ENCODE measurements at regions not wholly inside any gene's neighbourhood (a gene's known extent, or its start where the extent isn't known, plus 50 kb on each side); places are given as distances from the start of the nearest gene placed in this dataset.

GRCh38 chr14:43479596-43480195 is 1027.4 kb downstream of the FSCB start:
- Histone ChIP-seq H2AK5ac (ENCODE audit: low read length) (no peak overlapping the region), H3K27me3 (ENCODE audit: insufficient read depth, low read length, poor library complexity) (no peaks in the 10 kb centered on the region), H3K4me1 (ENCODE audit: control insufficient read depth, low read depth, low read length) (no peaks in the 10 kb centered on the region), H3K4me2 (ENCODE audit: low read length) (no peak overlapping the region), H4K8ac (ENCODE audit: low read depth, low read length) (no peak overlapping the region), H2BK5ac (ENCODE audit: low read length) (no peak overlapping the region), H3K79me1 (ENCODE audit: low read length) (no peaks in the 10 kb centered on the region), H3K23ac (ENCODE audit: low read length) (no peak overlapping the region), H3K79me2 (ENCODE audit: control insufficient read depth, insufficient read depth, low read length) (no peaks in the 10 kb centered on the region), H3K18ac (ENCODE audit: low read length) (no peak overlapping the region), H2BK15ac (replicated peaks; ENCODE audit: low read depth) (no peak overlapping the region), H3K27ac (ENCODE audit: low read depth, low read length) (no peak overlapping the region), H3K4me3 (ENCODE audit: low read length) (no peak overlapping the region), H4K5ac (ENCODE audit: low read length) (no peak overlapping the region), H2BK120ac (ENCODE audit: low read depth, low read length) (no peak overlapping the region), H3K4ac (ENCODE audit: low read depth, low read length) (no peak overlapping the region), H3K56ac (ENCODE audit: low read length) (no peak overlapping the region), H3K9ac (ENCODE audit: low read length) (no peak overlapping the region), H3K36me3 (ENCODE audit: control insufficient read depth, insufficient read depth, low read length) (no peaks in the 10 kb centered on the region)
- no peak for DNase-seq
- WGBS (ENCODE audit: extremely low coverage, insufficient coverage, low lambda C conversion rate): no CpG with 5 or more reads among the region's 2 CpGs

GRCh38 chr14:43476822-43477221 is 1030.3 kb downstream of the FSCB start:
- no peak overlapping the region for H2BK15ac ChIP-seq (replicated peaks; ENCODE audit: low read depth)
- H3K23ac ChIP-seq (ENCODE audit: low read length): no peak overlapping the region
- no peaks in the 10 kb centered on the region for H3K4me1 ChIP-seq (ENCODE audit: control insufficient read depth, low read depth, low read length)
- H3K27ac ChIP-seq (ENCODE audit: low read depth, low read length): no peak overlapping the region
- no peaks in the 10 kb centered on the region for H3K79me2 ChIP-seq (ENCODE audit: control insufficient read depth, insufficient read depth, low read length)
- no peak overlapping the region for H3K4ac ChIP-seq (ENCODE audit: low read depth, low read length)
- H2BK120ac ChIP-seq (ENCODE audit: low read depth, low read length): no peak overlapping the region
- no peak overlapping the region for H3K18ac ChIP-seq (ENCODE audit: low read length)
- H3K36me3 ChIP-seq (ENCODE audit: control insufficient read depth, insufficient read depth, low read length): no peaks in the 10 kb centered on the region
- no peak overlapping the region for H3K9ac ChIP-seq (ENCODE audit: low read length)
- no peak overlapping the region for H3K4me2 ChIP-seq (ENCODE audit: low read length)
- H4K5ac ChIP-seq (ENCODE audit: low read length): no peak overlapping the region
- WGBS (ENCODE audit: extremely low coverage, insufficient coverage, low lambda C conversion rate): no CpG with 5 or more reads among the region's 2 CpGs
- H2BK5ac ChIP-seq (ENCODE audit: low read length): no peak overlapping the region
- no peak overlapping the region for H3K4me3 ChIP-seq (ENCODE audit: low read length)
- DNase-seq: no peak
- no peaks in the 10 kb centered on the region for H3K27me3 ChIP-seq (ENCODE audit: insufficient read depth, low read length, poor library complexity)
- H4K8ac ChIP-seq (ENCODE audit: low read depth, low read length): no peak overlapping the region
- no peak overlapping the region for H2AK5ac ChIP-seq (ENCODE audit: low read length)
- no peak overlapping the region for H3K56ac ChIP-seq (ENCODE audit: low read length)
- no peaks in the 10 kb centered on the region for H3K79me1 ChIP-seq (ENCODE audit: low read length)

- Histone ChIP-seq H4K5ac (ENCODE audit: low read length) (no peak overlapping the region), H3K23ac (ENCODE audit: low read length) (no peak overlapping the region), H4K8ac (ENCODE audit: low read depth, low read length) (no peak overlapping the region), H3K4me1 (ENCODE audit: control insufficient read depth, low read depth, low read length) (no peaks in the 10 kb centered on the region), H3K79me1 (ENCODE audit: low read length) (no peaks in the 10 kb centered on the region), H2BK15ac (replicated peaks; ENCODE audit: low read depth) (no peak overlapping the region), H3K27me3 (ENCODE audit: insufficient read depth, low read length, poor library complexity) (no peaks in the 10 kb centered on the region), H3K18ac (ENCODE audit: low read length) (no peak overlapping the region), H3K4me2 (ENCODE audit: low read length) (no peak overlapping the region), H3K9ac (ENCODE audit: low read length) (no peak overlapping the region), H2BK5ac (ENCODE audit: low read length) (no peak overlapping the region), H3K27ac (ENCODE audit: low read depth, low read length) (no peak overlapping the region), H2AK5ac (ENCODE audit: low read length) (no peak overlapping the region), H3K56ac (ENCODE audit: low read length) (no peak overlapping the region), H3K4ac (ENCODE audit: low read depth, low read length) (no peak overlapping the region), H3K79me2 (ENCODE audit: control insufficient read depth, insufficient read depth, low read length) (no peaks in the 10 kb centered on the region), H3K36me3 (ENCODE audit: control insufficient read depth, insufficient read depth, low read length) (no peaks in the 10 kb centered on the region), H2BK120ac (ENCODE audit: low read depth, low read length) (no peak overlapping the region), H3K4me3 (ENCODE audit: low read length) (no peak overlapping the region)
- no peak for DNase-seq
These were observed 1031.3 kb downstream of the FSCB start for GRCh38 chr14:43475757-43476156.

- Histone ChIP-seq H3K4me2 (ENCODE audit: low read length) (no peak overlapping the region), H2BK120ac (ENCODE audit: low read depth, low read length) (no peak overlapping the region), H3K36me3 (ENCODE audit: control insufficient read depth, insufficient read depth, low read length) (no peaks in the 10 kb centered on the region), H3K27ac (ENCODE audit: low read depth, low read length) (no peak overlapping the region), H3K79me2 (ENCODE audit: control insufficient read depth, insufficient read depth, low read length) (no peaks in the 10 kb centered on the region), H3K56ac (ENCODE audit: low read length) (no peak overlapping the region), H3K4ac (ENCODE audit: low read depth, low read length) (no peak overlapping the region), H2BK5ac (ENCODE audit: low read length) (no peak overlapping the region), H3K18ac (ENCODE audit: low read length) (no peak overlapping the region), H3K4me3 (ENCODE audit: low read length) (no peak overlapping the region), H2AK5ac (ENCODE audit: low read length) (no peak overlapping the region), H3K9ac (ENCODE audit: low read length) (no peak overlapping the region), H4K8ac (ENCODE audit: low read depth, low read length) (no peak overlapping the region), H3K4me1 (ENCODE audit: control insufficient read depth, low read depth, low read length) (no peaks in the 10 kb centered on the region), H2BK15ac (replicated peaks; ENCODE audit: low read depth) (no peak overlapping the region), H3K79me1 (ENCODE audit: low read length) (no peaks in the 10 kb centered on the region), H3K23ac (ENCODE audit: low read length) (no peak overlapping the region), H3K27me3 (ENCODE audit: insufficient read depth, low read length, poor library complexity) (no peaks in the 10 kb centered on the region), H4K5ac (ENCODE audit: low read length) (no peak overlapping the region)
- peak; percentile 7 for DNase-seq
- no CpG with 5 or more reads among the region's 1 CpG for WGBS (ENCODE audit: extremely low coverage, insufficient coverage, low lambda C conversion rate)
These were observed 1035.5 kb downstream of the FSCB start for GRCh38 chr14:43471595-43471994.

DNA sequence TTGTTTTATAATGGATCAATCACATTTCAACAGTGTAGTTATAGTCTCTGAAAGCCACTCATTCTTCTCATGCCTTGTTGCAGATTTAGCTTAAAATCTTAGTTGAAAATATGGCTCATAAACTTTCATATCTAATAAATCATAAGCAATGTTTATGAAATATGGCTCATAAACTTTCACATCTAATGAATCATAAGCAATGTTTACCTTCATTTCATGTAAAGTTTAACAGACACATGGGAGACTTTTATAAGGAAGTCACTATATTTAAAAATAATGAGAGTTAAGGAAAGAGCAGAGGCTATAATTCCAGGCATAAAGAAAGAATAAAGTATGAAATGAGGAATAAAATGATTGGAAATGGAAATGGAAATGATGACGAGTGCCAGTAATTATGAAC is 1042.1 kb downstream of the FSCB start:
- H2AK5ac ChIP-seq (ENCODE audit: low read length): no peak overlapping the region
- H3K36me3 ChIP-seq (ENCODE audit: control insufficient read depth, insufficient read depth, low read length): no peaks in the 10 kb centered on the region
- no peak overlapping the region for H3K23ac ChIP-seq (ENCODE audit: low read length)
- H2BK5ac ChIP-seq (ENCODE audit: low read length): no peak overlapping the region
- no peak overlapping the region for H3K56ac ChIP-seq (ENCODE audit: low read length)
- DNase-seq: no peak
- H3K27ac ChIP-seq (ENCODE audit: low read depth, low read length): no peak overlapping the region
- WGBS (ENCODE audit: extremely low coverage, insufficient coverage, low lambda C conversion rate): 100% methylated on average over 1 of the region's 1 CpG
- H3K4me1 ChIP-seq (ENCODE audit: control insufficient read depth, low read depth, low read length): no peaks in the 10 kb centered on the region
- H4K5ac ChIP-seq (ENCODE audit: low read length): no peak overlapping the region
- no peak overlapping the region for H3K18ac ChIP-seq (ENCODE audit: low read length)
- H3K4ac ChIP-seq (ENCODE audit: low read depth, low read length): no peak overlapping the region
- H3K27me3 ChIP-seq (ENCODE audit: insufficient read depth, low read length, poor library complexity): no peaks in the 10 kb centered on the region
- no peak overlapping the region for H4K8ac ChIP-seq (ENCODE audit: low read depth, low read length)
- H3K4me3 ChIP-seq (ENCODE audit: low read length): no peak overlapping the region
- no peak overlapping the region for H2BK120ac ChIP-seq (ENCODE audit: low read depth, low read length)
- H3K79me1 ChIP-seq (ENCODE audit: low read length): no peaks in the 10 kb centered on the region
- no peak overlapping the region for H2BK15ac ChIP-seq (replicated peaks; ENCODE audit: low read depth)
- no peaks in the 10 kb centered on the region for H3K79me2 ChIP-seq (ENCODE audit: control insufficient read depth, insufficient read depth, low read length)
- H3K9ac ChIP-seq (ENCODE audit: low read length): no peak overlapping the region
- no peak overlapping the region for H3K4me2 ChIP-seq (ENCODE audit: low read length)

DNA sequence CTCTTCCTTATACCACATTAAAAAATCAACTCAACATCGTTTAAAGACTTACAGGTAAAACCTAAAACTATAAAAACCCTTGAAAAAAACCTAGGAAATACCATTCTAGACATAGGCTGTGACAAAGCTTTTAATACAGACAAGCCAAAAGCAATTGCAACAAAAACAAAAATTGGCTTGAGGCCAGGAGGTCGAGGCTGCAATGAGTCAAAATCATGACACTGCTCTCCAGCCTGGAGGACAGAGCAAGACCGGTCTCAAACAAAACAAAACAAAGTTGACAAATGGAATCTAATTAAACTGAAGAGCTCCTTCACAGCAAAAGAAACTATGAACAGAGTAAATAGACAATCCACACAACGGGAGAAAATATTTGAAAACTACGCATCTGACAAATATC is 1057.8 kb downstream of the FSCB start:
- Histone ChIP-seq H3K4me3 (ENCODE audit: low read length) (no peak overlapping the region), H4K5ac (ENCODE audit: low read length) (no peak overlapping the region), H3K79me2 (ENCODE audit: control insufficient read depth, insufficient read depth, low read length) (no peaks in the 10 kb centered on the region), H3K4me2 (ENCODE audit: low read length) (no peak overlapping the region), H3K9ac (ENCODE audit: low read length) (no peak overlapping the region), H3K36me3 (ENCODE audit: control insufficient read depth, insufficient read depth, low read length) (no peaks in the 10 kb centered on the region), H3K23ac (ENCODE audit: low read length) (no peak overlapping the region), H3K4ac (ENCODE audit: low read depth, low read length) (no peak overlapping the region), H2BK120ac (ENCODE audit: low read depth, low read length) (no peak overlapping the region), H2BK5ac (ENCODE audit: low read length) (no peak overlapping the region), H3K27ac (ENCODE audit: low read depth, low read length) (no peak overlapping the region), H3K18ac (ENCODE audit: low read length) (no peak overlapping the region), H2AK5ac (ENCODE audit: low read length) (no peak overlapping the region), H3K27me3 (ENCODE audit: insufficient read depth, low read length, poor library complexity) (no peaks in the 10 kb centered on the region), H3K56ac (ENCODE audit: low read length) (no peak overlapping the region), H2BK15ac (replicated peaks; ENCODE audit: low read depth) (no peak overlapping the region), H3K79me1 (ENCODE audit: low read length) (no peaks in the 10 kb centered on the region), H4K8ac (ENCODE audit: low read depth, low read length) (no peak overlapping the region), H3K4me1 (ENCODE audit: control insufficient read depth, low read depth, low read length) (no peaks in the 10 kb centered on the region)
- 100% methylated on average over 1 of the region's 5 CpGs for WGBS (ENCODE audit: extremely low coverage, insufficient coverage, low lambda C conversion rate)
- DNase-seq: no peak
